Esophagus squamous epithelium (tissue), 4 donors: ENCODE measurements at regions not wholly inside any gene's neighbourhood (a gene's known extent, or its start where the extent isn't known, plus 50 kb on each side); places are given as distances from the start of the nearest gene placed in this dataset.

Experiments used
- POLR2A ChIP-seq, 4 donors: fragments of 450-650 bp; IDR thresholded peaks; one replicate each; pipeline ENCODE4 v1.6.1; 2017; ENCODE audit warnings: antibody characterized with exemption in 4 of 4, mild to moderate bottlenecking in 4 of 4, moderate library complexity in 3 of 4
- TF ChIP-seq, protein P1 (sequence below), 6 experiments: fragments of 450-650 bp in 4 of 6; fragments of 200-600 bp in 2 of 6; sonication (generic) in 2 of 6; IDR thresholded peaks; one replicate each; pipeline ENCODE4 v1.5.1; 2016 to 2019; ENCODE audit warnings: antibody characterized with exemption in 6 of 6, mild to moderate bottlenecking in 4 of 6, moderate library complexity in 4 of 6

DNA sequence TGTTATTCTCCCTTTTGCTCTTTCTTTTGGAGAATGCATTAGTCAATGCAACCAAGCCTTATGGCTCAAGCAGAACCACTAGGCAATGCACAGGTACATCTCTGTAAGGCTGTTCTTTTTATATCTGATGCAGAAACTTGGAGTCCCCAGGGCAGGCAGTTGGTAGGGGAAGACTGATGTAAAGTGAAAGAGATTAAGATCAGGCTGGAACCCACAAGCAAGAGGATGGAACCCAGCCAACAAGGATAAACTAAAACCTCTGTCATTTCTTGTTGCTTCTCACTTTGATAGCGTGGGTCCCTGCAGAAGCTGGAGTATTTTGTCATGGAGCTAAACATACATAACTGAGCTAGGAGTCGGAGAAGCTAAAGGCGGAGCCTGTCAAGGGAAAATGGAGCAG lies 142.9 kb downstream of the GPAM start:
- TF ChIP-seq, protein P1, sequence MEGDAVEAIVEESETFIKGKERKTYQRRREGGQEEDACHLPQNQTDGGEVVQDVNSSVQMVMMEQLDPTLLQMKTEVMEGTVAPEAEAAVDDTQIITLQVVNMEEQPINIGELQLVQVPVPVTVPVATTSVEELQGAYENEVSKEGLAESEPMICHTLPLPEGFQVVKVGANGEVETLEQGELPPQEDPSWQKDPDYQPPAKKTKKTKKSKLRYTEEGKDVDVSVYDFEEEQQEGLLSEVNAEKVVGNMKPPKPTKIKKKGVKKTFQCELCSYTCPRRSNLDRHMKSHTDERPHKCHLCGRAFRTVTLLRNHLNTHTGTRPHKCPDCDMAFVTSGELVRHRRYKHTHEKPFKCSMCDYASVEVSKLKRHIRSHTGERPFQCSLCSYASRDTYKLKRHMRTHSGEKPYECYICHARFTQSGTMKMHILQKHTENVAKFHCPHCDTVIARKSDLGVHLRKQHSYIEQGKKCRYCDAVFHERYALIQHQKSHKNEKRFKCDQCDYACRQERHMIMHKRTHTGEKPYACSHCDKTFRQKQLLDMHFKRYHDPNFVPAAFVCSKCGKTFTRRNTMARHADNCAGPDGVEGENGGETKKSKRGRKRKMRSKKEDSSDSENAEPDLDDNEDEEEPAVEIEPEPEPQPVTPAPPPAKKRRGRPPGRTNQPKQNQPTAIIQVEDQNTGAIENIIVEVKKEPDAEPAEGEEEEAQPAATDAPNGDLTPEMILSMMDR (IDR thresholded peaks at IDR 0.05) = no peak
- no peak for TF ChIP-seq POLR2A (IDR thresholded peaks at IDR 0.05)
